ENCODE measurements at regions not wholly inside any gene's neighbourhood (a gene's known extent, or its start where the extent isn't known, plus 50 kb on each side); places are given as distances from the start of the nearest gene placed in this dataset.

DNA sequence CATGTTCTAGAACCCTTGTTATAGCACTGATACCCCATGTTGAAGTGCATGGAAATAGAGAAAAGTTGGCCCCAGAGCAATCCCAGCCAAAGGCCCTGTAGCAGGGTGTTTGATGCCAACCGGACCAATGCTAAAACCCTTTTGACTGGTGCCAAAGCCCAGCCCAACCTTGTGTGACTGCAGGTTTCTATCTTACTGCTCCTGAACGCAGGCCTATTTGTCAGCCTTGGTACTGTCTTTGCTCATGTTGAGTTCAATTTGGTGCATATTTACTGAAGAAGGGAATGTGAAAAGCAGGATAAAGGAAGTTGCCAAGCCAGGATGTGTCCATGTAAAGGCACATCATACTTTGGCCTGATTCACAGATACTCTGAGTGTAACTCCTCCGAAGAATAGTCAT lies 51.7 kb upstream of the NFASC start:
- Histone ChIP-seq H3K9me3 (ENCODE audit: insufficient read depth, low read length, severe bottlenecking) (no peaks in the 10 kb centered on the region), H4K20me1 (ENCODE audit: insufficient read depth, low read length) (no peaks in the 10 kb centered on the region), H3K4me3 (ENCODE audit: low read depth in 1 of 2, low read length in 2 of 2) (no peak overlapping the region), H3K36me3 (ENCODE audit: insufficient read depth, low read length) (no peaks in the 10 kb centered on the region), H3K27ac (ENCODE audit: low read length) (no peak overlapping the region), H3K4me2 (ENCODE audit: insufficient read depth, low read length) (no peak overlapping the region), H3K79me2 (ENCODE audit: insufficient read depth, low read length) (no peaks in the 10 kb centered on the region), H2AFZ (ENCODE audit: low read depth, low read length) (no peak overlapping the region), H3K9ac (ENCODE audit: low read depth, low read length) (no peak overlapping the region), H3K27me3 (ENCODE audit: insufficient read depth, low read length, poor library complexity) (peaks cover 45% of the 10 kb centered on the region), H3K4me1 (ENCODE audit: insufficient read depth, low read length) (no peaks in the 10 kb centered on the region)
- DNase-seq: no peak
- no peak for TF ChIP-seq EZH2 (IDR thresholded peaks at IDR 0.05; ENCODE audit: borderline replicate concordance, low read depth, low read length, severe bottlenecking)
- TF ChIP-seq, protein P1, sequence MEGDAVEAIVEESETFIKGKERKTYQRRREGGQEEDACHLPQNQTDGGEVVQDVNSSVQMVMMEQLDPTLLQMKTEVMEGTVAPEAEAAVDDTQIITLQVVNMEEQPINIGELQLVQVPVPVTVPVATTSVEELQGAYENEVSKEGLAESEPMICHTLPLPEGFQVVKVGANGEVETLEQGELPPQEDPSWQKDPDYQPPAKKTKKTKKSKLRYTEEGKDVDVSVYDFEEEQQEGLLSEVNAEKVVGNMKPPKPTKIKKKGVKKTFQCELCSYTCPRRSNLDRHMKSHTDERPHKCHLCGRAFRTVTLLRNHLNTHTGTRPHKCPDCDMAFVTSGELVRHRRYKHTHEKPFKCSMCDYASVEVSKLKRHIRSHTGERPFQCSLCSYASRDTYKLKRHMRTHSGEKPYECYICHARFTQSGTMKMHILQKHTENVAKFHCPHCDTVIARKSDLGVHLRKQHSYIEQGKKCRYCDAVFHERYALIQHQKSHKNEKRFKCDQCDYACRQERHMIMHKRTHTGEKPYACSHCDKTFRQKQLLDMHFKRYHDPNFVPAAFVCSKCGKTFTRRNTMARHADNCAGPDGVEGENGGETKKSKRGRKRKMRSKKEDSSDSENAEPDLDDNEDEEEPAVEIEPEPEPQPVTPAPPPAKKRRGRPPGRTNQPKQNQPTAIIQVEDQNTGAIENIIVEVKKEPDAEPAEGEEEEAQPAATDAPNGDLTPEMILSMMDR (IDR thresholded peaks at IDR 0.05; ENCODE audit: borderline replicate concordance, extremely low read depth, low read length, poor library complexity, severe bottlenecking): no peak
- ATAC-seq (ENCODE audit: insufficient read depth, low read depth): no peak

DNA sequence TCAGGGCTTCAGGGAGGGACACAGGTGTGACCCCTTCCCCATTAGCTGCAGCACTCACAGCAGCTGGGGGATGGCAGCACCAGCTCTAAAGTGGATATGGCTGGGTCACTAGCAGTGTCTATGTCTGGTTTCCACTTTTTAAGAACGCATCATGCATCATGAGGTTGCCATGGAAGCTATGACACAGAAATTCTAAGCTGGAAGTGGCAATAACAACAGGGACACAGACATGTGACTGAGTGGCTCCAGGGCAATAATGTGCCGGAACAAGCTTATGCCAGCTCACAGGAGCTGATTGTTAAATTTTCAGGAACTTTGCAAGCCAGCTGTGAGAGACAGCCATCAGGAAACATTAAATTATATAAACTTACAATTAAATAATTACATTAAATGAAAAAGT lies 51.2 kb upstream of the NFASC start:
- no peak for ATAC-seq (ENCODE audit: insufficient read depth, low read depth)
- no peak for TF ChIP-seq EZH2 (IDR thresholded peaks at IDR 0.05; ENCODE audit: borderline replicate concordance, low read depth, low read length, severe bottlenecking)
- TF ChIP-seq, protein P1 (IDR thresholded peaks at IDR 0.05; ENCODE audit: borderline replicate concordance, extremely low read depth, low read length, poor library complexity, severe bottlenecking): no peak
- Histone ChIP-seq H3K9me3 (ENCODE audit: insufficient read depth, low read length, severe bottlenecking) (no peaks in the 10 kb centered on the region), H3K4me3 (ENCODE audit: low read depth in 1 of 2, low read length in 2 of 2) (no peak overlapping the region), H3K79me2 (ENCODE audit: insufficient read depth, low read length) (no peaks in the 10 kb centered on the region), H4K20me1 (ENCODE audit: insufficient read depth, low read length) (no peaks in the 10 kb centered on the region), H3K27me3 (ENCODE audit: insufficient read depth, low read length, poor library complexity) (peaks cover 40% of the 10 kb centered on the region), H2AFZ (ENCODE audit: low read depth, low read length) (no peak overlapping the region), H3K36me3 (ENCODE audit: insufficient read depth, low read length) (no peaks in the 10 kb centered on the region), H3K27ac (ENCODE audit: low read length) (no peak overlapping the region), H3K4me1 (ENCODE audit: insufficient read depth, low read length) (no peaks in the 10 kb centered on the region), H3K4me2 (ENCODE audit: insufficient read depth, low read length) (no peak overlapping the region), H3K9ac (ENCODE audit: low read depth, low read length) (no peak overlapping the region)
- DNase-seq: no peak
